NCI-H2171 (cell line): ENCODE measurements at regions not wholly inside any gene's neighbourhood (a gene's known extent, or its start where the extent isn't known, plus 50 kb on each side); places are given as distances from the start of the nearest gene placed in this dataset.

Experiments
- DNase-seq: peaks from one replicate; lab custom pipeline; 2025; lab: John Stamatoyannopoulos, UW

DNA sequence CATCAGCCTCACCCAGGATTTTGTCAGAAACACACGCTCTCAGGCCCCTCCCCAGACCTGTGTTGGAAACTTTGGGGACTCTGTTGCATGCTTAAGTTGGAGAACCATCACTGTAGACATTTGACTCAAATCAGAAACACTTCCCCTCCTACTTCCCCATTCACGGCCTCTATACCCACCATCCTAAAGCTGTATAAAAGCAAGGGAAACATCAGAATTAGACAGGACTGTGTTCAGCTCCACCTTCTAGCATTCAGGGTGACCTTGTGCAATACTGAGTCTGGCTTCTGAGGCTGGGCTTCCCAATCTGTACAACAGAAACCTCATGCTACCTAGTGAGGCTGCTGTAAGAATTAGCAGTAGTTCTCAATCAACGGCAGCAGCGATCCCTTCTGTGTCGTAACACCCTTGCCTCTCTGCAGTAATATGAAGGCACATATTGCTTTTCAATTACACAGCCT, 252.3 kb downstream of the LY86 start:
- DNase-seq, result no peak

DNA sequence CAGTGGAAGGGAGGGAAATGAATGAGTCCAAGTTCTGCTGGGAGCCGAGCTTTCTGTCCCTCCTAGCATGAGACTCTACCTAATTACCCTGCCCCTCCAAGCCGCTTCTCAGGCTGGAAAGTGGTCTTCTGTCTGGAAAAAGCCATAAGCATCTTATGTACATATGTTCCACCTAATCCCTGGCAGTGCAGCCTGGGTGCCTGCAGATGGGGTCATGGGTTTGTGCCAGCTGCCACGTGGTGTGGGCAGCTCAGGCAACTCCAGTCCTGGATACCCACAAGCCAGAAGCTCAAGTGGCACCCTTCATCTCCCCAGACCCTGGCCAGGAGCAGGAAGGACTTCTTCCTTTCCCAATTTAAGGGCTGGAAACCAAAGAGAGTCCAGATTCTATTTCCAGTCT, 253.1 kb downstream of the LY86 start:
- DNase-seq, result peak; percentile 7

GRCh38 chr6:6842291-6842690, 253.8 kb downstream of the LY86 start:
- no peak for DNase-seq

DNA sequence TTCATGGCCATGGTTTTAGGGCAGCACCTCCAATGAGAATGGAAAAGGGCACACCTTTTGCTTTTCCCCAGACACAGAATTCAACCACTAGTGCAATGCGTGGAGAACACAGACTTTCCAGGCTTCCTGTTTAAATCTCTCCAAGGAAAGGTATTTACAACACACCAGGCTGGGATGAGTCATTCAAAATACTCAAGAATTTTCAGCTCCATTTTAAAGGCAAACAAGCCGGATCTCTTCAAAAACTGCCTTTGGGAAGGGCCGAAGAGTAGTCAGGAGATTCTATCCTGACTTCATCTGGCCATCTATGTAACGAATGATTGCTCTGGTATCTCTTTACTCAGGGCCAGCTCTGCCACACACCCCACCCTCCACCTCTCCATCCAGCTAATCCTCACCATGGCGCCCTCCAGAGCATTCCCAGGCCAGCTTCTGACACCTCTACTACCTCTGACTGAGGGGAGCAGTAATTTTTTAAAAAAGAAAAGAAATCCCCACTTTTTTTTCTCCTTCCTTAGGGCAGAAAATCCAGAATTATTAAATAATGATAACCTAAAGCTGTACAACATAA, 254.6 kb downstream of the LY86 start:
- DNase-seq, result no peak

- no peak for DNase-seq
Observed at GRCh38 chr6:6843777-6844176, 255.3 kb downstream of the LY86 start.

- no peak for DNase-seq
Observed at GRCh38 chr6:6844530-6844929, 256.0 kb downstream of the LY86 start.

GRCh38 chr6:6845603-6846002, 257.1 kb downstream of the LY86 start:
- DNase-seq, result no peak

DNA sequence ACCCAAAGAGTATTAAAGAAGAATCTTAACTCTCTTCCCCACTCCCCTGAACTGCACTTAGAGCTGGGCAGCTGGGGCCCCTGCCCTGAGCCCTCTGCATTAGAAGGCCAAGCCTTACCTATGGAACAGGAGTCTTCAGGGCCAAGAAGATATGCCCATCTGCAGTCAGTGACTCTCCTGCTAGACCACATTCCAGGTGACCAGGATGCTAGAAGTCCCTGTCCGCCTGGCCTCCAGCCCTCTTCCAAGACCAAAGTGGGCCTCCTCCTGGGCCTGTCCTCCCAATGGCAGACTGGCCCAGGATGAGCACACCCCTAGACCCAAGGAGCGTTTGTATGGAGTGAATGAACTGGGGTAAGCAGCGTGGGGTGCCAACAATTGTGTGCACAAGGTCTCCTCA, 259.1 kb downstream of the LY86 start:
- no peak for DNase-seq

DNA sequence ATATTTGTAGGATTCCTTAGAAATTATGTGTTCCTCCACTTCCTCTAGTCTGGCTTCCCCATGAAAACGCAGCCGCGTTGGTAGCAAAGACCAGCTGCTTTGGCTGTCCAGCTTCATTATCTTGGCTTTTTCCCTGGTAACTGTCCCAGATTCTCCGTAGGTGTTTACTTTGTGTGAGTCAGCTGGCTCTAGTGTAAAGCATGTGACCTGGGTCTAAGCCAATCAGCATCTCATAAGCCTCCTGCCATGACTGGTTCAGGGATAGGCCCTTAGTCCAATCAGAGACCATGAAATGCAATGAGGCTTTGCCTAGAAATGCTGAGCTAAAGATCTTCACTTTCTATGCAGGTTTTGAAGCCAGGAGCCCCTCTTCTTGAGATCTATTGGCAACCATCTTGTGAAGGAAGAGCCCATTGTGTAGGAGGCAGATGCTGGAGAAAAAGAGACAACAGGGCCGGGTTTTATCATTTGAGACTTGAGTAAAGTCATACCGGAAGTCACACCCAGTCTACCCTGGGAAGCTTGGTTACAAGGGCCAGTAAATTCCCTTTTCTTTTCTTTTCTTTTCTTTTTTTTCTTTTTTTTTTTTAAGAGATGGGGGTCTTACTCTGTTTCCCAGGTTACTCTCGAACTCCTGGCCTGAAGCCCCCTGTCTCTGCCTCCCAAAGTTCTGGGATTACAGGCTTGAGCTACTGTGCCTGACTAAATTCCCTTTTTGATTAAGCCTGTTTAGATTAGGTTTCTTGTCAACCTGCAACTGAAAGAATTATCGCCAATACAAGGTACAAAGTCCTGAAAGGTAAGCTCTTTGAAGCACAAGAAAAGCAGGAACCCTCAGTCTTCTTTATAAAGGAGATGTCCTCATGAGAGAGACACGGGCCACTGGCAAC, 256.5 kb upstream of the RREB1 start:
- DNase-seq, result no peak

DNA sequence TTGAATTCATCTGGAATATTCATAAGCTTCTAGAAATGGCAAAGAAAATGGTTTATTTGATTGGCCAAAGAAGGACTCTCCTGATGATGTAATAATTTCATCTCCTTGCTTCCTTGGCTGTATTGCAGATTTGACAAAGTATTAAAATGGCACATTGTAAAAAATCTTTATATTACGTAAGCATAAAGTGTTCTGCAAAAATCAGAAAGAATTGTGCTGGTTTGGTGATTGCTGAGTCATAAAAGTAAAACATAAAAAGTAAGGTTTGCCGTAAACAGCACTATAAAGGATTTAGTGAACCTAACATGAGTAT, 255.9 kb upstream of the RREB1 start:
- DNase-seq, result no peak

GRCh38 chr6:6856538-6857523, 250.9 kb upstream of the RREB1 start:
- DNase-seq, result no peak

- DNase-seq, result no peak
Observed at GRCh38 chr6:6857528-6857927, 250.2 kb upstream of the RREB1 start.

- DNase-seq, result no peak
Observed at GRCh38 chr6:6858533-6858982, 249.2 kb upstream of the RREB1 start.

GRCh38 chr6:6859105-6859504, 248.7 kb upstream of the RREB1 start:
- DNase-seq, result no peak

DNA sequence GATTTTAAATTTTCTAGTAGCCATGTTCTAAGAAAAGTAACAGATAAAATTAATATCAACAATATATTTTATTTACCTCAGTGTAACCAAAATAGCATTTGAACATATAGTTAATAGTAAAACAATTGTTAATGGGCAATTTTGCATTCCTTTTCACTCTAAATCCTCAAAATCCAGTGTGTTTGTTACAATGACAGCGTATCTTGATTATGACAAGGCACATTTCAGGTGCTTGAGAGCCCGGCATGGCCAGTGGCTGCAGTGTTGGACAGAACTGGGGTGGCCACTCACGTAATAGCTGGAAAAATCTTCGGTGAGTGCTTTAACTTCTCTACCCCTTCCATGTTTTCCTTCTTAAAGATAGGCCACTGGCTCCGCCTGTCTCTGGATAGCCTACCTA, 248.0 kb upstream of the RREB1 start:
- no peak for DNase-seq

DNA sequence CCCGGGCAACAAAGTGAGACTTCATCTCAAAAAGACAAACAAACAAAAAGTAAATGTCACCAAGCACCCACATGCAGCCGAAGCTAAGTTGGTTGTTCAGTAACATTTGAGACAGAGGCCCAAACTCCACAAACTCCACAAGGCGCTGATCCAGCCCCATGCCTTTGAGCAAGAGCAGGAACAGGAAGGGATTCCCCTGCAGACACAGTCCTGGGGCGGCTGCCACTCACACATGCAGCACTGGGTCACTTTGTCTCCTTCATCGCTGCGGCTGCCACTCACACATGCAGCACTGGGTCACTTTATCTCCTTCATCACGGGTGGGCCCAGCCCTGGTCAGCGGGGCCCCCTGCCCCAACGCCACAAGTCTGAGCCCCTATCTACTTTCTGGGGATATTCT, 246.9 kb upstream of the RREB1 start:
- DNase-seq, result no peak

- DNase-seq, result no peak
Observed at GRCh38 chr6:6861351-6861894, 246.3 kb upstream of the RREB1 start.

- no peak for DNase-seq
Observed at GRCh38 chr6:6861995-6862394, 245.8 kb upstream of the RREB1 start.

DNA sequence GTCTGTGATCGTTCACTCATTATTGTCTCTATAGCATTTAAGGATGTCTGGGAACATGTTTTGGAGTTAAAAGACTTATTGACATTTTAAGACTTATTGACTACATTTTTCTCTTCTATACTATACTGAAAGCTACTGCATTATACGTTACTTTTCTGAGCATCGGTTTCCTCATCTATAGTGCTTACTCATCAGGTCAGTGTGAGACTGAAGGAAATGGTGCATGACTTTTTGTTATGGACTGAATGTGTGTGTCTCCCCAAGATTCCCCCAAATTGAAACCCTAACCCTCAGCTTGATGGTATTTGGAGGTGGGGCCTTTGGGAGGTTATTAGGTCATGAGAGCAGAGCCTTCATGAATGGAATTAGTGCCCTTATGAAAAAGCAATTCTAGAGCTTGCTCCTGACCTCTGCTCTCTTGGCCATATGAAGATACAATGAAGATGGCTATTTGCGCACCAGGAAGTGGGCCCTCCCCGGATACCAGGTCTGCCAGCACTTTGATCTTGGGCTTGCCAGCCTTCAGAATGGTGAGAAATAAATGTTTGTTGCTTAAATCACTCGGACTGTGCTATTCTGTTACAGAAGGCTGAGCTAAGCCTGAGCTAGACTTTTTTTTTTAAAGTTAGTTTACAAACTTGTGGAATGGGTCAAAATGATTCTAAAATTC, 243.7 kb upstream of the RREB1 start:
- no peak for DNase-seq

DNA sequence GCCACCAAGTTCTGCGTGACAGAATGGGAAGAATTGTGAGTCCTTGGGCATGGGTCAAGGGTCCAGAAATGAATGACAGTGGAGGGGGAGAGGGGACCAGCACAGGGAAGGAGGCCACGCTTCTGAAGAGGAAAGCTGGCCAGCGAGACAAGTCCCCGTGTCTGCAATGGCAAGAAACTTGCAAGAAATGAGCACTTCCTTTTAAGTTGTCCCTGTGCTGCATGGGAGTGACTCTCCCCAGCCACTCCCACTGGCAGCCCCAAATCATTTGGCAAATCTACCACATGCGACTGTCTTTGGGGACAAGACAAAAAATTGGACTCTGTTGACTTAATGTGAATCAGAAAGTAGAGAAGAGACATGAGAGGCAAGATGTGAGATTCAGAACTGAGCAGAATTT, 242.2 kb upstream of the RREB1 start:
- DNase-seq, result no peak

DNA sequence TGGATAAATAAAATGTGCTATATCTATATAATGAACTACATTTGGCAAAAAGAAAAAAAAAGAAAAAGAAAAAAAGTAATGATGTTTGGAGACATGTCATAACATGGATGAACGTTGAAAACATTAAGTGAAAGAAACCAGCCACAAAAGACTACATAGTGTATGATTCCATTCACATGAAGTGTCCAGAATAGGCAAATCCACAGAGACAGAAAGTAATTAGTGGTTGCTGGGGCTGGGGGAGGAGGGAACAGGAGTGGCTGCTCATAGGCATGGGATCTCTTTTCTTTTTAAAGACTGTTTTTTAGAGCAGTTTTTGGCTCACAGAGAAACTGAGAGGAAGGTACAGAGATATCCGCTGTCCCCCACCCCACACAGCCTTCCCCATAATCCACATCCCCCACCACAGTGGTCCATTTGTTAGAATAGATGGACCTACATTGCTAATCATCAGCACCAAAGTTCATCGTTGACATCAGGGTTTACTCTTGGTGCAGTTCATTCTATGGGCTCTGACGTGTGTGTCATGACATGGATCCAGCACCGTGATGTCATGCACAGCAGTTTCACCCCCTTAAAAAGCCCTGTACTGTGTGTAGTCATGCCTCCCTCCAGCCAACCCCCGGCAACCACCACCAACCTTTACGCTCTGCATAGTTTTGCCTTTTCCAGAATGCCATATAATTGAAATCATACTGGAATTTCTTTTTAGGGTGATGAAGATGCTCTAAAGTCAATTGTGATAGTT, 240.9 kb upstream of the RREB1 start:
- DNase-seq, result no peak
